ENCODE measurements at regions not wholly inside any gene's neighbourhood (a gene's known extent, or its start where the extent isn't known, plus 50 kb on each side); places are given as distances from the start of the nearest gene placed in this dataset.

- Histone ChIP-seq H3K4me1 (ENCODE audit: control insufficient read depth, insufficient read depth, low read length) (no peaks in the 10 kb centered on the region), H3K36me3 (ENCODE audit: control insufficient read depth in 2 of 2, insufficient read depth in 2 of 2, low read length in 2 of 2) (no peaks in the 10 kb centered on the region), H3K27me3 (ENCODE audit: control insufficient read depth in 1 of 2, insufficient read depth in 2 of 2, low read length in 2 of 2) (no peaks in the 10 kb centered on the region), H3K9me3 (ENCODE audit: control insufficient read depth in 2 of 2, low read length in 2 of 2) (no peaks in the 10 kb centered on the region), H3K4me3 (ENCODE audit: low read length in 2 of 2) (no peak overlapping the region), H3K27ac (ENCODE audit: low read length) (no peak overlapping the region), H3K9ac (ENCODE audit: low read length in 2 of 2) (no peak overlapping the region)
Observed at GRCh38 chr6:67642582-67642981, 992.5 kb upstream of the ADGRB3 start.

GRCh38 chr6:67640484-67640883 is 994.6 kb upstream of the ADGRB3 start:
- no peaks in the 10 kb centered on the region for H3K36me3 ChIP-seq (ENCODE audit: control insufficient read depth in 2 of 2, insufficient read depth in 2 of 2, low read length in 2 of 2)
- H3K4me3 ChIP-seq (ENCODE audit: low read length in 2 of 2) = no peak overlapping the region
- H3K9ac ChIP-seq (ENCODE audit: low read length in 2 of 2) = no peak overlapping the region
- H3K9me3 ChIP-seq (ENCODE audit: control insufficient read depth in 2 of 2, low read length in 2 of 2) = no peaks in the 10 kb centered on the region
- no peaks in the 10 kb centered on the region for H3K27me3 ChIP-seq (ENCODE audit: control insufficient read depth in 1 of 2, insufficient read depth in 2 of 2, low read length in 2 of 2)
- H3K4me1 ChIP-seq (ENCODE audit: control insufficient read depth, insufficient read depth, low read length) = no peaks in the 10 kb centered on the region
- no peak overlapping the region for H3K27ac ChIP-seq (ENCODE audit: low read length)

DNA sequence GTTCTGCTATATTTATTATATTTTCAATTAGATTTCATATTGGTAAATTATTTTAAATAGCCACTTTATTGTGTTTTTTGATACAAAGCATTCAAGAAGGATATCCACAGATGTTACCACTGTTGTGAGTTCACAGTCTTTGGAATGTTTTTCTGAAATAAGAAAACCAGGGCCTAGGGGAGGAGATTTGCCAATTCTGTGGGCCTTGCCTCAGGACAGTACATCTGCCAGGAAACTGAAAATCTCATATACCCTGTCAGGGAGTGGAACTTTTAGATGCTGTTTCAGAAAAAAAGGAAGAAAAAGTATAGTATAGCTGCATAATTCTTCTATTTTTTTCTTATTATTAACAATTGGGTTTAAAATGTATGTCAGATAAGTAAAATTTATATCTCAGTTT is 995.9 kb upstream of the ADGRB3 start:
- H3K4me1 ChIP-seq (ENCODE audit: control insufficient read depth, insufficient read depth, low read length) = no peaks in the 10 kb centered on the region
- no peaks in the 10 kb centered on the region for H3K36me3 ChIP-seq (ENCODE audit: control insufficient read depth in 2 of 2, insufficient read depth in 2 of 2, low read length in 2 of 2)
- no peak overlapping the region for H3K9ac ChIP-seq (ENCODE audit: low read length in 2 of 2)
- H3K9me3 ChIP-seq (ENCODE audit: control insufficient read depth in 2 of 2, low read length in 2 of 2) = no peaks in the 10 kb centered on the region
- H3K4me3 ChIP-seq (ENCODE audit: low read length in 2 of 2) = no peak overlapping the region
- H3K27me3 ChIP-seq (ENCODE audit: control insufficient read depth in 1 of 2, insufficient read depth in 2 of 2, low read length in 2 of 2) = no peaks in the 10 kb centered on the region
- H3K27ac ChIP-seq (ENCODE audit: low read length) = no peak overlapping the region

DNA sequence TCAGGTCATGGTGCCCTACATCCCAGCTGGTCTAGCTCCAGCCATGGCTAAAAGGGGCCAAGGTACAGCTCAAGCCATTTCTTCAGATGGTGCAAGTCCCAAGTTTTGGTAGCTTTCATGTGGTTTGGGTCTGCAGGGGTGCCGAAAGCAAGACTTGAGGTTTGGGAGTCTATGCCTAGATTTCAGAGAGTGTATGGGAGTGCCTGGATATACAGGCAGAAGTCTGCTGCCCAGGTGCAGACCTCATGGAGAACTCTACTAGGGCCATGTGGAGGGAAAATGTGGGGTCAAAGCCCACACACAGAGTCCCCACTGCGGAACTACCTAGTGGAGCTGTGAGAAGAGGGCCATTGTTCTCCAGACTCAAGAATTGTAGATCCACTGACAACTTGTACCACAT is 1000.9 kb upstream of the ADGRB3 start:
- H3K36me3 ChIP-seq (ENCODE audit: control insufficient read depth in 2 of 2, insufficient read depth in 2 of 2, low read length in 2 of 2) = no peaks in the 10 kb centered on the region
- H3K27ac ChIP-seq (ENCODE audit: low read length) = no peak overlapping the region
- no peak overlapping the region for H3K4me3 ChIP-seq (ENCODE audit: low read length in 2 of 2)
- no peak overlapping the region for H3K9ac ChIP-seq (ENCODE audit: low read length in 2 of 2)
- H3K4me1 ChIP-seq (ENCODE audit: control insufficient read depth, insufficient read depth, low read length) = no peaks in the 10 kb centered on the region
- H3K27me3 ChIP-seq (ENCODE audit: control insufficient read depth in 1 of 2, insufficient read depth in 2 of 2, low read length in 2 of 2) = no peaks in the 10 kb centered on the region
- no peaks in the 10 kb centered on the region for H3K9me3 ChIP-seq (ENCODE audit: control insufficient read depth in 2 of 2, low read length in 2 of 2)

DNA sequence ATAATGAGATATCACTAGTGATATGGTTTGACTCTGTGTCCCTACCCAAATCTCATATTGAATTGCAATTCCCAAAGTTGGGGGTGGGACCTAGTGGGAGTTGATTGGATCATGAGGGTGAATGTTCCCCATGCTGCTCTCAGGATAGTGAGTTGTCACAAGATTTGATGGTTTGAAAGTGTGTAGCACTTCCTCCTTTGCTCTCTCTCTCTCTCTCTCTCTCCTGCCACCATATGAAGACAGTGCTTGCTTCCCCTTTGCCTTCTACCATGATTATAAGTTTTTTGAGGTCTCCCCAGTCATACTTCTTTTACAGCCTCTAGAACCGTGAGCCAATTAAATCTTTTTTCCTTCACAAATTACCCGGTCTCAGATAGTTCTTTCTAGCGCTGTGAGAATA is 1002.0 kb upstream of the ADGRB3 start:
- Histone ChIP-seq H3K4me3 (ENCODE audit: low read length in 2 of 2) (no peak overlapping the region), H3K9ac (ENCODE audit: low read length in 2 of 2) (no peak overlapping the region), H3K36me3 (ENCODE audit: control insufficient read depth in 2 of 2, insufficient read depth in 2 of 2, low read length in 2 of 2) (no peaks in the 10 kb centered on the region), H3K27me3 (ENCODE audit: control insufficient read depth in 1 of 2, insufficient read depth in 2 of 2, low read length in 2 of 2) (no peaks in the 10 kb centered on the region), H3K4me1 (ENCODE audit: control insufficient read depth, insufficient read depth, low read length) (no peaks in the 10 kb centered on the region), H3K9me3 (ENCODE audit: control insufficient read depth in 2 of 2, low read length in 2 of 2) (no peaks in the 10 kb centered on the region), H3K27ac (ENCODE audit: low read length) (no peak overlapping the region)

DNA sequence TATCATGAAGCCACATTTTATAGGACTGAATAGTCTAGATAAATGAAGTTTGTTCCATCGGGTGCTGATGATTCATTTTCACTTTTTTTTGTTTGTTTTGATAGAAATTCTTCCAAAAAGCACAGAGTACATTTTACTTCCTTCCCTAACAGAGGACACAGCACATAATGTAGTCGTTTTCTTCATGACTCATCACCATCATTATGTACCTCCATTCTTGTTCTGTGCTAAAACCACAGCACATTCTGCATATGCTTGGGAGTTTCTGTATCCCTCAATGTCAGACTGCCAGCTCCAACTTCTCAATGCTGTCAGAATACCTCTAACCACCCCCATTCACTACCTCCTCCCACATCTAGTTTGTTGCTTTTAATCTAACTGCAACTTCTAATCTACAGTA is 1004.9 kb upstream of the ADGRB3 start:
- H3K9me3 ChIP-seq (ENCODE audit: control insufficient read depth in 2 of 2, low read length in 2 of 2) = no peaks in the 10 kb centered on the region
- H3K4me3 ChIP-seq (ENCODE audit: low read length in 2 of 2) = no peak overlapping the region
- H3K4me1 ChIP-seq (ENCODE audit: control insufficient read depth, insufficient read depth, low read length) = no peaks in the 10 kb centered on the region
- H3K27me3 ChIP-seq (ENCODE audit: control insufficient read depth in 1 of 2, insufficient read depth in 2 of 2, low read length in 2 of 2) = no peaks in the 10 kb centered on the region
- H3K27ac ChIP-seq (ENCODE audit: low read length) = no peak overlapping the region
- no peaks in the 10 kb centered on the region for H3K36me3 ChIP-seq (ENCODE audit: control insufficient read depth in 2 of 2, insufficient read depth in 2 of 2, low read length in 2 of 2)
- no peak overlapping the region for H3K9ac ChIP-seq (ENCODE audit: low read length in 2 of 2)

DNA sequence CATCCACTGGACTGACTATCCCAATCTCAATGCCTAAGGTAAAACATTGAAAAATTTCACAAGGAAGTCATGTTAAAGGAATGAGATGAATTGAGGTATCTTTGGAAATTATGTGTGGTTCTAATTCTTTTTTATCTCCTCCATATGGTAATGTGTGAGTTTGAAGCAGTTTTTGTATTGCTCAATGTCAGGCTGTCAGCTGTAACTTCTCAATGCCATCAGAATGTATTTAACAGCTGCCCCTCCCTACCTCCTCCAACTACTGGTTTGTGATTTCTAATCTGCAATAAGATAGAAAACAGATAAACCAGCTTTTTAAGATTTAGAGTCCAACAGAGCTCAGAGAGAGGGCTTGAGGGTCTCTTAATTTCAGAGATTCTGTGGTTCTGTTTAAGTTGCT is 1005.8 kb upstream of the ADGRB3 start:
- Histone ChIP-seq H3K4me1 (ENCODE audit: control insufficient read depth, insufficient read depth, low read length) (no peaks in the 10 kb centered on the region), H3K4me3 (ENCODE audit: low read length in 2 of 2) (no peak overlapping the region), H3K27me3 (ENCODE audit: control insufficient read depth in 1 of 2, insufficient read depth in 2 of 2, low read length in 2 of 2) (no peaks in the 10 kb centered on the region), H3K9me3 (ENCODE audit: control insufficient read depth in 2 of 2, low read length in 2 of 2) (no peaks in the 10 kb centered on the region), H3K9ac (ENCODE audit: low read length in 2 of 2) (no peak overlapping the region), H3K36me3 (ENCODE audit: control insufficient read depth in 2 of 2, insufficient read depth in 2 of 2, low read length in 2 of 2) (no peaks in the 10 kb centered on the region), H3K27ac (ENCODE audit: low read length) (no peak overlapping the region)

DNA sequence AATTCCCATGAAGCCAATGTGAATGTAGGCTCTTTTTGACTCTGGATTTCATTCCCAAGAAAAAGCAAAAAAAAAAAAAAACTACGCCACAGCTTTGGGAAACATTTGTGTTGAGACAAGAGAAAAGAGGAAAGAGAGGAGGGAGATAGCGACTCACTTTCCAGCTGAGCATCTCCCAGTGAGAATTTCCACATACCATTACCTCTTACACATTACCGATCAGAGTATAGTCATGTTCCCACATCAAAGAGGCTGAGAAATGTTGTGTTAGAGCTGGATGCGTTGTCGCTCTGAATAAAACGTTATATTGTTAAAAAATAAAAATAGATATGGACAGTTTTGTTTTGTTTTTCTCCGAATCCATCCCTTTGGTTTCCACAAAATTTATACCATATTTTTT is 1019.3 kb upstream of the ADGRB3 start:
- Histone ChIP-seq H3K4me3 (ENCODE audit: low read length in 2 of 2) (no peak overlapping the region), H3K27ac (ENCODE audit: low read length) (no peak overlapping the region), H3K9me3 (ENCODE audit: control insufficient read depth in 2 of 2, low read length in 2 of 2) (no peaks in the 10 kb centered on the region), H3K27me3 (ENCODE audit: control insufficient read depth in 1 of 2, insufficient read depth in 2 of 2, low read length in 2 of 2) (no peaks in the 10 kb centered on the region), H3K4me1 (ENCODE audit: control insufficient read depth, insufficient read depth, low read length) (no peaks in the 10 kb centered on the region), H3K9ac (ENCODE audit: low read length in 2 of 2) (no peak overlapping the region), H3K36me3 (ENCODE audit: control insufficient read depth in 2 of 2, insufficient read depth in 2 of 2, low read length in 2 of 2) (no peaks in the 10 kb centered on the region)

DNA sequence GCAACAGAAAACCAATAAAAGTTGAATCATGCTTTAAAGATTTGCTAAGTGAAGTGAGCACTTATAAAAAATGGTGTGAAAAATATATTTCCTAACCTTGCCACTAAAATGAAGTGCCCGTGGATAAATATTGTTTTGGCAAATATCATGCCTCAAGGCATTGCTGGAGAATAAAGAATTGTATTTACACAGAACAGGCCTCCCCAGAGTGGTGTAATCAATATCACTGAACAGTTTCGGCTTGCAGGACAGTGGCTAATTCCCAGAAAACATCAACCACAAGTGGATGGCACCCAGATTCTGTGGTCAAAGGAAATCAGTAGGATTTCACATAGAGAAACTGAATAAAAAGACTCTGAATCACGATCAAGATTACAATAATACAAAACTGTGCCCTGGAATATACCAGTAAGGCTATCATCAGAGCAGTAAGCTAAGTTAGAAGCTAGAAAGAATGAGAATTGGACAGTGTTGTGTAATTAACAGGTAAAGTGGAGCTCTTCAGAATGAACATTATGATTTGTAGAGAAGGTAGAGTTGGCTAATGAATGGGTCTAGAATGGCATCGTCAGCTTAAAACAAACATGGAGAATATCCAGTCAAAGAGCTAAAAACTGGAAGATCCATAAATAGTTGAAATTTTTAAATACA is 1026.9 kb upstream of the ADGRB3 start:
- no peaks in the 10 kb centered on the region for H3K27me3 ChIP-seq (ENCODE audit: control insufficient read depth in 1 of 2, insufficient read depth in 2 of 2, low read length in 2 of 2)
- H3K4me1 ChIP-seq (ENCODE audit: control insufficient read depth, insufficient read depth, low read length) = no peaks in the 10 kb centered on the region
- no peak overlapping the region for H3K9ac ChIP-seq (ENCODE audit: low read length in 2 of 2)
- H3K36me3 ChIP-seq (ENCODE audit: control insufficient read depth in 2 of 2, insufficient read depth in 2 of 2, low read length in 2 of 2) = no peaks in the 10 kb centered on the region
- no peak overlapping the region for H3K27ac ChIP-seq (ENCODE audit: low read length)
- no peaks in the 10 kb centered on the region for H3K9me3 ChIP-seq (ENCODE audit: control insufficient read depth in 2 of 2, low read length in 2 of 2)
- no peak overlapping the region for H3K4me3 ChIP-seq (ENCODE audit: low read length in 2 of 2)

- Histone ChIP-seq H3K4me1 (ENCODE audit: control insufficient read depth, insufficient read depth, low read length) (no peaks in the 10 kb centered on the region), H3K9ac (ENCODE audit: low read length in 2 of 2) (no peak overlapping the region), H3K9me3 (ENCODE audit: control insufficient read depth in 2 of 2, low read length in 2 of 2) (no peaks in the 10 kb centered on the region), H3K27me3 (ENCODE audit: control insufficient read depth in 1 of 2, insufficient read depth in 2 of 2, low read length in 2 of 2) (no peaks in the 10 kb centered on the region), H3K27ac (ENCODE audit: low read length) (no peak overlapping the region), H3K36me3 (ENCODE audit: control insufficient read depth in 2 of 2, insufficient read depth in 2 of 2, low read length in 2 of 2) (no peaks in the 10 kb centered on the region), H3K4me3 (ENCODE audit: low read length in 2 of 2) (no peak overlapping the region)
Observed at GRCh38 chr6:67606906-67607828, 1027.9 kb upstream of the ADGRB3 start.

DNA sequence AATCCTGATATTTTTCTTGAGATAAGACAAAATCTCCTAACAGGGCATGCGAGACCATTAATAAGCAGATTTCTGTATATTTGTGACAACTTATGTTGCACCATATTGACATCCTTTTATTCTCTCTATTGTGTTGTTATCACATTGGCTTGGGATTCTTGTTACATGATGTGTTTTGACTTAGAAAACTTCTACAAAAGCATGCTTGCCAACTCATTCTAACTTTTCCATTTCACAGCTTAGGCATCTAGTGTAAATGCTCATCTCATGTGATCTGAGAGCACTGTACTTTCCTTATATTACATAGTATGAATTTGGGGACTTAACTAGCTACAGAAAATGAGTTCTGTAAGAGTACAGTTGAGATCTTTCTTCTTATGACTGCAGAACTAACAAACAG is 1040.7 kb upstream of the ADGRB3 start:
- no peaks in the 10 kb centered on the region for H3K9me3 ChIP-seq (ENCODE audit: control insufficient read depth in 2 of 2, low read length in 2 of 2)
- no peaks in the 10 kb centered on the region for H3K4me1 ChIP-seq (ENCODE audit: control insufficient read depth, insufficient read depth, low read length)
- H3K9ac ChIP-seq (ENCODE audit: low read length in 2 of 2) = no peak overlapping the region
- no peaks in the 10 kb centered on the region for H3K27me3 ChIP-seq (ENCODE audit: control insufficient read depth in 1 of 2, insufficient read depth in 2 of 2, low read length in 2 of 2)
- no peak overlapping the region for H3K27ac ChIP-seq (ENCODE audit: low read length)
- no peak overlapping the region for H3K4me3 ChIP-seq (ENCODE audit: low read length in 2 of 2)
- H3K36me3 ChIP-seq (ENCODE audit: control insufficient read depth in 2 of 2, insufficient read depth in 2 of 2, low read length in 2 of 2) = no peaks in the 10 kb centered on the region
